Coronary artery (tissue), 2 donors: ENCODE measurements at regions not wholly inside any gene's neighbourhood (a gene's known extent, or its start where the extent isn't known, plus 50 kb on each side); places are given as distances from the start of the nearest gene placed in this dataset.
"Not testable (repeated sequence)": the region's sequence is repeated elsewhere in the genome, so short reads cannot be mapped to it uniquely, and the experiment has no call there.

Experiments used
- DNase-seq: peaks from one replicate; pipeline ENCODE4 v3.0.0-alpha.2; 2017; ENCODE audit warnings: low spot score
- H3K27ac ChIP-seq, 2 donors: fragments of 200-600 bp; sonication (generic); one replicate each; pipeline ENCODE4 v1.5.1; 2016 to 2019
- H3K4me3 ChIP-seq: fragments of 200-600 bp; sonication (generic); 2 replicates; pipeline ENCODE4 v1.5.1; 2016; ENCODE audit warnings: mild to moderate bottlenecking, moderate library complexity
- CTCF ChIP-seq: fragments of 200-600 bp; sonication (generic); IDR thresholded peaks from one replicate; pipeline ENCODE4 v1.5.1; 2019; ENCODE audit warnings: antibody characterized with exemption

- no peak for TF ChIP-seq CTCF
- no peak for DNase-seq
- no peak overlapping the region for H3K4me3 ChIP-seq
- H3K27ac ChIP-seq = no peak overlapping the region
These were observed 164.4 kb downstream of the RBMX2 start for GRCh38 chrX:130566028-130566683.

- H3K27ac ChIP-seq, DNase-seq, H3K4me3 ChIP-seq: not testable (repeated sequence)
These were observed 171.2 kb downstream of the RBMX2 start for GRCh38 chrX:130573030-130573429.
